OCI-LY1 (cell line): ENCODE measurements at regions not wholly inside any gene's neighbourhood (a gene's known extent, or its start where the extent isn't known, plus 50 kb on each side); places are given as distances from the start of the nearest gene placed in this dataset.

Experiments used
- H2AFZ ChIP-seq: fragments of 200-600 bp; sonication (generic), shearing (Covaris generic); 2 replicates; pipeline ENCODE4 v1.6.0; 2014; ENCODE audit warnings: antibody characterized with exemption, mild to moderate bottlenecking, low read length
- H3F3A ChIP-seq: fragments of 200-600 bp; sonication (generic), shearing (Covaris generic); 2 replicates; pipeline ENCODE4 v1.6.0; 2014; ENCODE audit warnings: mild to moderate bottlenecking, antibody characterized with exemption, low read length, moderate library complexity; ENCODE audit not compliant: insufficient read depth
- H3K27ac ChIP-seq: fragments of 200-600 bp; sonication (generic); 2 replicates; pipeline ENCODE4 v1.5.1; 2014; ENCODE audit warnings: low read length, mixed run types, mild to moderate bottlenecking, low read depth; ENCODE audit not compliant: poor library complexity, severe bottlenecking
- H3K27me3 ChIP-seq: fragments of 200-600 bp; sonication (generic); 2 replicates; pipeline ENCODE4 v1.6.0; 2014; ENCODE audit warnings: antibody characterized with exemption, mild to moderate bottlenecking, low read length, moderate library complexity; ENCODE audit not compliant: insufficient read depth
- H3K36me3 ChIP-seq: fragments of 200-600 bp; sonication (generic); 2 replicates; pipeline ENCODE4 v1.6.1; 2014; ENCODE audit warnings: mild to moderate bottlenecking, antibody characterized with exemption, low read length, moderate library complexity, mixed read lengths; ENCODE audit not compliant: insufficient read depth
- H3K4me1 ChIP-seq: fragments of 200-600 bp; sonication (generic); 2 replicates; pipeline ENCODE4 v1.5.1; 2014; ENCODE audit warnings: mild to moderate bottlenecking, low read length, moderate library complexity; ENCODE audit not compliant: insufficient read depth, severe bottlenecking
- H3K4me2 ChIP-seq: fragments of 200-600 bp; sonication (generic), shearing (Covaris generic); 2 replicates; pipeline ENCODE4 v1.6.1; 2014; ENCODE audit warnings: low read length
- H3K4me3 ChIP-seq: fragments of 200-600 bp; sonication (generic); 2 replicates; pipeline ENCODE4 v1.5.1; 2014; ENCODE audit warnings: low read length, low read depth, mild to moderate bottlenecking, mixed read lengths; ENCODE audit not compliant: poor library complexity, severe bottlenecking
- H3K79me2 ChIP-seq: fragments of 200-600 bp; shearing (Covaris generic); 2 replicates; pipeline ENCODE4 v1.6.1; 2016; ENCODE audit warnings: mixed run types, low read length, mixed read lengths; ENCODE audit not compliant: insufficient read depth
- H3K9ac ChIP-seq: fragments of 200-600 bp; sonication (generic), shearing (Covaris generic); 2 replicates; pipeline ENCODE4 v1.6.1; 2014; ENCODE audit warnings: mild to moderate bottlenecking, low read length, mixed read lengths
- H3K9me2 ChIP-seq: fragments of 200-600 bp; sonication (generic), shearing (Covaris generic); 2 replicates; pipeline ENCODE4 v1.6.1; 2014; ENCODE audit warnings: low read depth, mild to moderate bottlenecking, low read length, mixed read lengths
- H3K9me3 ChIP-seq: fragments of 200-600 bp; shearing (Covaris generic); 2 replicates; pipeline ENCODE4 v1.6.1; 2014; ENCODE audit warnings: low read length, mixed read lengths
- H4K20me1 ChIP-seq: fragments of 200-600 bp; sonication (generic), shearing (Covaris generic); 2 replicates; pipeline ENCODE4 v1.6.0; 2016; ENCODE audit warnings: mild to moderate bottlenecking, low read length; ENCODE audit not compliant: insufficient read depth
- CTCF ChIP-seq: fragments of 200-600 bp; sonication (generic), shearing (Covaris generic); IDR thresholded peaks from 2 replicates; pipeline ENCODE4 v1.5.1; 2017; ENCODE audit warnings: mild to moderate bottlenecking, antibody characterized with exemption, low read length, moderate library complexity, mixed read lengths
- EZH2 ChIP-seq: fragments of 200-600 bp; sonication (generic), shearing (Covaris generic); IDR thresholded peaks from 2 replicates; pipeline ENCODE4 v1.8.0; 2017; ENCODE audit warnings: borderline replicate concordance, mixed run types, mild to moderate bottlenecking, antibody characterized with exemption, low read length, moderate library complexity, mixed read lengths

GRCh38 chr7:20534543-20534942 is 80.9 kb upstream of the ABCB5 start:
- no peaks in the 10 kb centered on the region for H3K36me3 ChIP-seq
- H3K27ac ChIP-seq: no peak overlapping the region
- TF ChIP-seq CTCF (no peak), EZH2 (no peak)
- 0 out of 2 replicates have a peak, but pooled peaks cover 2% of the 10 kb centered on the region for H4K20me1 ChIP-seq
- H3K4me2 ChIP-seq: no peak overlapping the region
- no peaks in the 10 kb centered on the region for H3K79me2 ChIP-seq
- H3K27me3 ChIP-seq: no peaks in the 10 kb centered on the region
- H3K9me2 ChIP-seq: no peaks in the 10 kb centered on the region
- H2AFZ ChIP-seq: no peak overlapping the region
- 0 out of 2 replicates have a peak, but pooled peaks cover 3% of the 10 kb centered on the region for H3K9me3 ChIP-seq
- no peaks in the 10 kb centered on the region for H3K4me1 ChIP-seq
- no peak overlapping the region for H3K9ac ChIP-seq
- H3F3A ChIP-seq: no peaks in the 10 kb centered on the region
- H3K4me3 ChIP-seq: no peak overlapping the region

GRCh38 chr7:20535541-20535940 is 79.9 kb upstream of the ABCB5 start:
- H2AFZ ChIP-seq: no peak overlapping the region; the same call in 1 of the 2 replicates
- H3K4me1 ChIP-seq: no peaks in the 10 kb centered on the region
- H3K36me3 ChIP-seq: no peaks in the 10 kb centered on the region
- H3K9me3 ChIP-seq: 0 out of 2 replicates have a peak, but pooled peaks cover 3% of the 10 kb centered on the region
- 0 out of 2 replicates have a peak, but pooled peaks cover 2% of the 10 kb centered on the region for H4K20me1 ChIP-seq
- H3K79me2 ChIP-seq: no peaks in the 10 kb centered on the region
- no peaks in the 10 kb centered on the region for H3K27me3 ChIP-seq
- H3F3A ChIP-seq: no peaks in the 10 kb centered on the region
- no peak for TF ChIP-seq CTCF
- TF ChIP-seq EZH2: no peak
- no peak overlapping the region for H3K4me3 ChIP-seq
- H3K9ac ChIP-seq: no peak overlapping the region
- no peak overlapping the region for H3K27ac ChIP-seq
- no peak overlapping the region for H3K4me2 ChIP-seq
- H3K9me2 ChIP-seq: no peaks in the 10 kb centered on the region

- TF ChIP-seq EZH2 (no peak), CTCF (peak; percentile 64)
- Histone ChIP-seq H3K9me3 (0 out of 2 replicates have a peak, but pooled peaks cover 3% of the 10 kb centered on the region), H3K36me3 (no peaks in the 10 kb centered on the region), H3K9ac (no peak overlapping the region), H3K4me1 (no peaks in the 10 kb centered on the region), H2AFZ (no peak overlapping the region), H3F3A (no peaks in the 10 kb centered on the region), H3K9me2 (no peaks in the 10 kb centered on the region), H4K20me1 (0 out of 2 replicates have a peak, but pooled peaks cover 2% of the 10 kb centered on the region), H3K27me3 (no peaks in the 10 kb centered on the region), H3K4me3 (no peak overlapping the region), H3K27ac (no peak overlapping the region), H3K79me2 (no peaks in the 10 kb centered on the region), H3K4me2 (no peak overlapping the region)
Measured at GRCh38 chr7:20539201-20539600, 76.3 kb upstream of the ABCB5 start.
